ENCODE measurements at regions not wholly inside any gene's neighbourhood (a gene's known extent, or its start where the extent isn't known, plus 50 kb on each side); places are given as distances from the start of the nearest gene placed in this dataset.
"Not testable (repeated sequence)": the region's sequence is repeated elsewhere in the genome, so short reads cannot be mapped to it uniquely, and the experiment has no call there.

DNA sequence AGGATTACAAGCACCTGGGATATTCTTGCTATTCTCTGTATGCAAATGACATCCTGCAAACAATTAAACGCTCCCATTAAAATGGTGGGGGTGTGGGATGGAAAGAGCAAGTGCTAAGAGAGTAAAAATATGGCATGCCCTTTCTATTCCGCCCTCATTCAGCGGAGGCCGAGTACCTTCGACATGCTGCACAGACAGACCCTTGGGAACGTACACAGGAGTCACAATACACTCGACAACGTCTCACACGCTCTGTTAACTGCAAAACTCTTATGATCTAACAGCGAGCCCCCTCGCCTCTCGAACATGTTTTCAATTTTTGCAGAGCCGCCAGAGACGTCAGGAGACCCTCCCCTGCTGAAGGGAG, 322.2 kb downstream of the CEMIP2 start:
- DNase-seq (ENCODE audit: low spot score in 2 of 2) (no peak), ATAC-seq (ENCODE audit: low read depth) (no peak)
- H3K36me3 Mint-ChIP-seq: no peaks in the 10 kb centered on the region
- H3K9me3 Mint-ChIP-seq: peaks cover 1% of the 10 kb centered on the region
- peak overlapping the region; percentile 9 for H3K4me3 Mint-ChIP-seq
- H3K27ac Mint-ChIP-seq: no peak overlapping the region
- H3K4me1 Mint-ChIP-seq: no peaks in the 10 kb centered on the region
- H3K27me3 Mint-ChIP-seq: peaks cover 17% of the 10 kb centered on the region

GRCh38 chr9:71442937-71443336, 321.5 kb upstream of the TRPM3 start:
- Mint-ChIP-seq H3K36me3 (no peaks in the 10 kb centered on the region), H3K27me3 (peaks cover 11% of the 10 kb centered on the region), H3K9me3 (no peaks in the 10 kb centered on the region), H3K4me1 (no peaks in the 10 kb centered on the region), H3K4me3 (no peak overlapping the region), H3K27ac (no peak overlapping the region)
- DNase-seq (ENCODE audit: low spot score in 2 of 2): no peak
- no peak for ATAC-seq (ENCODE audit: low read depth)

DNA sequence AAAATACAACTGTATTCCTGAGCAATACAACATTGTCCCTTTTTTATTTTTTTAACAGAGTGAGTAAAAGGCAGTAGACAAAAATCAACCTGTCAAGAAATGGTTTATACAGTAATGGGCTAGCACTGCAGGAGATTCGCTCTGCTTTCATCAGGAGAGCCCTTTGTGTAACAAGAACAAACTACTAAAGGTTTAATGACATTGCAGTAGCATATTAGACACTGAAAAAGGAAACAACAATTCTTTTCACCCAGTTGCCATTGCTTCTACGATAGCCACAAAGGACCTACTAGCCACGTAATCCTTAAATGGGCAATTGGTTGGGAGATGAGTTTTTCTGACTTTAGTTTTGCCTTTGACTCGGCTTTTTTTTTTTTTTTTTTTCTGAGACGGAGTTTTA, 319.8 kb upstream of the TRPM3 start:
- ATAC-seq (ENCODE audit: low read depth) (no peak), DNase-seq (ENCODE audit: low spot score in 2 of 2) (no peak)
- Mint-ChIP-seq H3K36me3 (no peaks in the 10 kb centered on the region), H3K27me3 (peaks cover 9% of the 10 kb centered on the region), H3K9me3 (no peaks in the 10 kb centered on the region), H3K4me1 (no peaks in the 10 kb centered on the region), H3K4me3 (no peak overlapping the region), H3K27ac (no peak overlapping the region)

DNA sequence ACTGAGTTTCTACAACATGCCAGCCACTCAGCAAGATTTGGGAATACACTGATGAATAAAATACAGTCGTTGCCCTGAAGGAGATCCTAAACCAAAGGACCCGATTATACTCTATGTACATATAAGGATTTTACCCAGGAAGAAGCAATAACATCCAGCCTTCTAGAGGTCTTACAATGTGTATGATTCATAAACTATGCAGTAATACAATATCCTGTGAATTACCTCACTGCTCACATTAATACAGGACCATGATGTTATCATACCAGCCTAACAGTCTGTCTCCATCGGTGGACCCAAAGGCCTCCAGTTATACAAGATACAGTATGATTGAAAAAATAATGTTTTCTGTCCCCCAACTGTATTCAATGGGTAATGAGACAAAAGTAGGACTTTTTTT, 310.5 kb upstream of the TRPM3 start:
- no peak for ATAC-seq (ENCODE audit: low read depth)
- Mint-ChIP-seq H3K9me3 (no peaks in the 10 kb centered on the region), H3K27me3 (peaks cover 2% of the 10 kb centered on the region), H3K4me1 (no peaks in the 10 kb centered on the region), H3K27ac (no peak overlapping the region), H3K4me3 (no peak overlapping the region), H3K36me3 (no peaks in the 10 kb centered on the region)
- DNase-seq (ENCODE audit: low spot score in 2 of 2): no peak

GRCh38 chr9:71407341-71407740, 285.9 kb upstream of the TRPM3 start:
- not testable (repeated sequence) for H3K36me3 Mint-ChIP-seq; H3K27me3 Mint-ChIP-seq; H3K4me3 Mint-ChIP-seq; H3K9me3 Mint-ChIP-seq; H3K4me1 Mint-ChIP-seq; ATAC-seq (ENCODE audit: low read depth); DNase-seq (ENCODE audit: low spot score in 2 of 2); H3K27ac Mint-ChIP-seq

DNA sequence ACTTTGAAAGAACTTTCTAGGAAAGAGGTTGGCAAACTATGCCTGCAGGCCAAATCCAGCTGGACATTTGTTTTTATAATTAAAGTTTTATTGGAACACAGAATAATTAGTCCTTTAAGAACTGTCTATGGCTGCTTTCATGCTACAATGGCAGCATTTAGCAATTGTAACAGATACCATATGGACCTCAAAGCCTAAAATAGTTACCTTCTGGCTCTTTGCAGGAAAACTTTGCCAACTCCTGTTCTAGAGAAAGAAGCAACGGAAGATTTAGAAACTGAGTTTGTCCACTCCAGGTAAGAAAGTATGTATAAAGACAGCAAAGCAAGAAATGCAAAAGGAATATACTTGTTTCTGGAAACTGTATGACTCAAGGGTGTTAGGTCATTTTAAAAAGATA, 281.7 kb upstream of the TRPM3 start:
- DNase-seq (ENCODE audit: low spot score in 2 of 2) (no peak), ATAC-seq (ENCODE audit: low read depth) (no peak)
- Mint-ChIP-seq H3K4me1 (no peaks in the 10 kb centered on the region), H3K27me3 (peaks cover under 1% of the 10 kb centered on the region), H3K36me3 (no peaks in the 10 kb centered on the region), H3K27ac (no peak overlapping the region), H3K4me3 (no peak overlapping the region), H3K9me3 (no peaks in the 10 kb centered on the region)

DNA sequence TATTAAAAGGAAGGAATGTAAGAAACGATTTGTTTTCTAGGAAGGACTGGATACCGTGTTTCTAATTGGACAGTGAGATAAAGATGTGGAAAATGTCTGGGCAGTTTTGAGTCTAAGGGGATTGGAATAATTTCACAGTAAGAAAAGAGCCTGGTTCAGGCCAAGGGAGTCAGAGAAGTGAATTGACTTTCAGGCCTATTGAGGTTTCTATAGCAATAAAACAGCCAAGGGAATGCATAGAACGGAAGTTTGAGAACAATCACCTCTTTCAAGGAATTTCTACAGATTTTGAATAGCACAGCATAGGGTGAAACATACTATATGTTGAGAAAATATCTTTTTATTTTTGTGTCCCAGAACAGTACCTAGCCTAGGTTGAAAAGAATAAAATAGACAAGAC, 271.6 kb upstream of the TRPM3 start:
- H3K36me3 Mint-ChIP-seq: no peaks in the 10 kb centered on the region
- H3K27me3 Mint-ChIP-seq: no peaks in the 10 kb centered on the region
- H3K4me1 Mint-ChIP-seq: no peaks in the 10 kb centered on the region
- no peak overlapping the region for H3K27ac Mint-ChIP-seq
- H3K9me3 Mint-ChIP-seq: peaks cover 4% of the 10 kb centered on the region
- no peak overlapping the region for H3K4me3 Mint-ChIP-seq
- DNase-seq (ENCODE audit: low spot score in 2 of 2): no peak
- no peak for ATAC-seq (ENCODE audit: low read depth)

GRCh38 chr9:71384343-71384742, 262.9 kb upstream of the TRPM3 start:
- no peak overlapping the region for H3K4me3 Mint-ChIP-seq
- DNase-seq (ENCODE audit: low spot score in 2 of 2) (no peak), ATAC-seq (ENCODE audit: low read depth) (no peak)
- H3K27ac Mint-ChIP-seq: no peak overlapping the region
- H3K36me3 Mint-ChIP-seq: no peaks in the 10 kb centered on the region
- no peaks in the 10 kb centered on the region for H3K4me1 Mint-ChIP-seq
- H3K9me3 Mint-ChIP-seq: peaks cover 2% of the 10 kb centered on the region
- H3K27me3 Mint-ChIP-seq: no peaks in the 10 kb centered on the region

- Mint-ChIP-seq H3K27ac (no peak overlapping the region), H3K36me3 (no peaks in the 10 kb centered on the region), H3K9me3 (no peaks in the 10 kb centered on the region), H3K27me3 (no peaks in the 10 kb centered on the region), H3K4me1 (no peaks in the 10 kb centered on the region), H3K4me3 (no peak overlapping the region)
- no peak for ATAC-seq (ENCODE audit: low read depth)
- no peak for DNase-seq (ENCODE audit: low spot score in 2 of 2)
Measured at GRCh38 chr9:71383308-71383940, 262.0 kb upstream of the TRPM3 start.

DNA sequence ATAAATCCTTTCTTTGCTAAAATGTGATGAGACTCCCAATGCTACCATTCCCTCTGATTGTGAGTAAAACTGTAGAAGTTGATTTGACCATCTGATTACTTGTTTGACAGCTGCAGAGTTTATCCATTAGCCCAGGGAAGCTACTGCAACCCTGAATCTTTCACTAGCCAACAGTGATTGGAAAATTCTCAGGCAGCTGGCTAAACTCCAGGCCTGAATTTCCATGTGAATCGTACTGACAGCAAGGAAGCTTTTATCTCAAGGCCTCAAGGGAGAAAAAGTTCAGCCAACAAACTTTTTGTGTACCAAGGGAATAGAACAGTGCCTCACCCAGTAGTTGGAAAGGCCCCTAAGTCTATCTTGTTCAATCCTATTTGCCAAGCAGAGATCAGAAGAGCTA, 246.7 kb upstream of the TRPM3 start:
- no peak for ATAC-seq (ENCODE audit: low read depth)
- Mint-ChIP-seq H3K9me3 (peaks cover 3% of the 10 kb centered on the region), H3K27ac (no peak overlapping the region), H3K4me1 (no peaks in the 10 kb centered on the region), H3K36me3 (no peaks in the 10 kb centered on the region), H3K27me3 (peaks cover 2% of the 10 kb centered on the region), H3K4me3 (no peak overlapping the region)
- no peak for DNase-seq (ENCODE audit: low spot score in 2 of 2)

- no peaks in the 10 kb centered on the region for H3K9me3 Mint-ChIP-seq
- no peak overlapping the region for H3K4me3 Mint-ChIP-seq
- DNase-seq (ENCODE audit: low spot score in 2 of 2): no peak
- no peak overlapping the region for H3K27ac Mint-ChIP-seq
- H3K27me3 Mint-ChIP-seq: no peaks in the 10 kb centered on the region
- H3K4me1 Mint-ChIP-seq: no peaks in the 10 kb centered on the region
- H3K36me3 Mint-ChIP-seq: no peaks in the 10 kb centered on the region
- ATAC-seq (ENCODE audit: low read depth): no peak
Measured at GRCh38 chr9:71364186-71364955, 242.9 kb upstream of the TRPM3 start.

GRCh38 chr9:71363286-71363961, 242.0 kb upstream of the TRPM3 start:
- Mint-ChIP-seq H3K4me1 (no peaks in the 10 kb centered on the region), H3K27me3 (no peaks in the 10 kb centered on the region), H3K36me3 (no peaks in the 10 kb centered on the region), H3K27ac (no peak overlapping the region), H3K9me3 (no peaks in the 10 kb centered on the region), H3K4me3 (no peak overlapping the region)
- ATAC-seq (ENCODE audit: low read depth) (no peak), DNase-seq (ENCODE audit: low spot score in 2 of 2) (no peak)

GRCh38 chr9:71361357-71361756, 239.9 kb upstream of the TRPM3 start:
- Mint-ChIP-seq H3K4me3 (no peak overlapping the region), H3K9me3 (no peaks in the 10 kb centered on the region), H3K36me3 (no peaks in the 10 kb centered on the region), H3K27ac (no peak overlapping the region), H3K27me3 (no peaks in the 10 kb centered on the region), H3K4me1 (no peaks in the 10 kb centered on the region)
- DNase-seq (ENCODE audit: low spot score in 2 of 2) (no peak), ATAC-seq (ENCODE audit: low read depth) (no peak)

DNA sequence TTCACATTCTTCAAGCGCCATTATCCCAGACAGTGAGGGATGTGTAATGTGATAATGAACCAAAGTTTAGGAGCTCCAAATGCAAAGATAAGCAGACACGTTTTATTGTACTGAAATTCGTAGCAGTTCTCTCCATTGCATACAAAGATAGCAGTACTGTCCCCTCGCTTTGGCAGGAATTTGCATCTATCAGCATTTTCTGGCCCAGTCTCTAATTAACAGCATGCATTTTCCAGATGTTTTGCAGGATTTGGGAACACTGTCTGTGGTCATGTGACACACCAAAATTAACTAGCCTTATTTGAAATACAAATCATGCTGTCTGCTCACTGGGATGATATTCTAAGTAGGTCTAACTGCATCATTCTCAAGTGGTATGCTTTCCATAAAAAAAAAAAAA, 235.9 kb upstream of the TRPM3 start:
- Mint-ChIP-seq H3K36me3 (no peaks in the 10 kb centered on the region), H3K27me3 (peaks cover 2% of the 10 kb centered on the region), H3K4me1 (no peaks in the 10 kb centered on the region), H3K4me3 (no peak overlapping the region), H3K9me3 (no peaks in the 10 kb centered on the region), H3K27ac (no peak overlapping the region)
- ATAC-seq (ENCODE audit: low read depth) (no peak), DNase-seq (ENCODE audit: low spot score in 2 of 2) (no peak)

All from memory B cell (primary cell).